ACHN (cell line): ENCODE measurements at regions not wholly inside any gene's neighbourhood (a gene's known extent, or its start where the extent isn't known, plus 50 kb on each side); places are given as distances from the start of the nearest gene placed in this dataset.
"Not testable (repeated sequence)": the region's sequence is repeated elsewhere in the genome, so short reads cannot be mapped to it uniquely, and the experiment has no call there.

Experiments
- DNase-seq: peaks from one replicate; pipeline ENCODE4 v3.0.0-alpha.2; 2015
- in situ Hi-C: cut with HindIII; loops from 2 replicates; pipeline ENCODE4 v1.10.0; 2017; ENCODE audit warnings: low sequenced_read_pairs, low pct_ligation_motif_present, low pct_unique_long_range_greater_than_20kb

DNA sequence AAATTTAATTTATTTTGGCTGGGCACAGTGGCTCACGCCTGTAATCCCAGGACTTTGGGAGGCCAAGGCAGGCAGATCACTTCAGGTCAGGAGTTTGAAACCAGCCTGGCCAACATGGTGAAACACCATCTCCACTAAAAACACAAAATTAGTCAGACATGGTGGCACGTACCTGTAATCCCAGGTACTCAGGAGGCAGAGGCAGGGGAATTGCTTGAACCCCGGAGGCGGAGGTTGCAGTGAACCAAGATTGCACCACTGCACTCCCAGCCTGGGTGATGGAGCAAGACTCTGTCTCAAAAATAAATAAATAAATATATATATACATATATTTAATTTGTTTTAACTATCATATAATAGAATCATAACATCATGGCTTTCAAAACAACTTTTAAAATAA, 482.1 kb upstream of the AUTS2 start:
- in situ Hi-C loops, DNase-seq: not testable (repeated sequence)

DNA sequence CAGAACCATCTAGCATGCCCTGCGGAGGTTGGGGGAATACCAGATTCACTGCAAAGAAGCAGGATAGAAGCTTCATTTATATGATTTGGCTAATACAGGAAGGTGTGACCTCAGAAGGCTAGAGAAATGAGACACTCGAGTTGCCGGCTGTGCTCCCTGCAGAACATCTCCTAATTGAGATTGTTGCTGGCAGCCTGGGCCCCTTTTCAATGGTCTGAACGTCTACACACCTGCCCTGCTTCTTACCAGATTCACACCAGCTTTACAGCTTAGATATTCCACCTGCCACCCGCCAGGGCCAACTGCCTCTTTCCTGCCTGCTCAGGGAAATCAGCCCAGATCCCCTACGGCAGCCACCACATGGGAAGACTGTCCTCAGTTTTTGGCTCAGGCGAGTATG, 475.3 kb upstream of the AUTS2 start:
- in situ Hi-C loops, result no loop called here
- DNase-seq, result no peak

DNA sequence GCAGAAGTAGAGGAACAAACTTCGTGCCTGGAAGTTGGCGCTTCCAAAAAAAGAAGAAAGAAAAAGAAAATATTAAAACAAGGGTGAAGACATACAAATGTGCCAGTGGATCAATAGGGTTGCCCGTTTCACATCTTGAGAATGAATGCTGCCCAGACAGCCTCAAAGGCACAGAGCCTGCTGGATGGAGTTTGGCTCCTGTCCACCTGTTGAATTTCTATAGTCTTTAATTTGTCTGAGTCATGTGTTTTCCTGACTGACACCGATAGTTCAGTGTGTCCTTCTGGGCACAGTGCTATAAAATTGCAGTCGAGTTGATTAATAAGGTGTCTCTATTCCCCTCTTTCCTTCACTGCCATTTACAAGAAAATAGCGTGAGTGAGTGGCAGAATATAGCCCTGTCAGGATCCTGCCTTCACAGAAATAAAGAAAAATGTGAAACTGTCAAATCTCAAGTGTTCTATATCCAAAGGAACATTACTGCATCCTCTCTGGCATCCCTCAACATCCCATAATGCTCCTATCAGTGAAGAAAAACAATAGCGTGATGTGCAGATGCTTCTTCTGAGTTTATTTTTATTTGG, 471.3 kb upstream of the AUTS2 start:
- in situ Hi-C loops, result no loop called here
- no peak for DNase-seq

DNA sequence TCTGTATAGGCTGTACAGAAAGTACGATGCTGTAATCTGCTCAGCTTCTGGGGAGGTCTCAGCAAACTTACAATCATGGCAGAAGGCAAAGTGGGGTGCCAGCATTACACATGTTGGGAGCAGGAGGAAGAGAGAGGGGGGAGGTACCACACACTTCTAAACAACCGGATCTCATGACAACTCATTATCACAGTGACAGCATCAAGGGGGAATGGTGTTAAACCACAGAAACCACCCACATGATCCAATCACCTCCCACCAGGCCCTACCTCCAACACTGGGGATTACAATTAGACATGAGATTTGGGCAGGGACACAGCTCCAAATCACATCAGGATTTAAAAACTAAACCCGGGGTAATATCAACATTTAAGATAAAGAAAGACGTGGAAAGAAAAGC, 468.8 kb upstream of the AUTS2 start:
- in situ Hi-C loops, result no loop called here
- DNase-seq, result no peak

DNA sequence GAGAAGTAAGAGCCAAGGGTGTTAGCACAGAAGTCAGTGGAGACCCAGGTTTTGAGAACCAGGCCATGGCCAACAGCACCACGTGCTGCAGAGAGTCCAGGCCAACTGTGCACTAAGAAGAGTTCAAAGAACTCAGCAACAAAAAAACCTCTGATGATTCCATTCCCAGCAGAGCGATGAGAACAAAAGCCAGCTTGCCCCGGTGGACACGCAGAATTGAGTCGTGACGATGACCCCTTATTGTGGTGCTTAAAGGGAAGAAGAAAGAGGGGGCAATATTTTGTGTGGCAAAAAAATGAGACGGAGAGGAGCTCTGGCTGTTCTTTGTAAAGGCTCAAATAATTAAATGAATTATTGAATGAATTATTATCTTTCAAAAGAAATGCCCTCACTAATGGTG, 468.3 kb upstream of the AUTS2 start:
- no peak for DNase-seq
- in situ Hi-C loops, result no loop called here

DNA sequence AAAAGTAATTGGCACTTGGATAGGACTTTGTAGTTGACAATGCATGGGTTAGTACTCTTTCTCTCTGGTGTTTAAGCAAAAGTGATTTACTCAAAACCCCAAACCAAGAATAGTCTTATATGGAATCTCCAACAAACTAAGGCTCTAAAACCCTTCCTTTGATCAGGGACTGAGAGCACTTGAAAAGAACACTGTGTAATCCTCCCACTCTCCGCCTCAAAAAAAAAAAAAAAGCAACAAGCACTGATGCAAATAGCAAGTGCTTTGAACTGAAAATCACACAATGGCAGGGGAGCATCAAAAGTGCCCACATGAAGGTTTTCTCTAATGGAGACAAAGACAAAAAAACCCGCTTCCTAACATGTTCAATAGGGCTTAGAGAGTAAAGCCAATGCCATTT, 467.9 kb upstream of the AUTS2 start:
- no peak for DNase-seq
- in situ Hi-C loops, result no loop called here

DNA sequence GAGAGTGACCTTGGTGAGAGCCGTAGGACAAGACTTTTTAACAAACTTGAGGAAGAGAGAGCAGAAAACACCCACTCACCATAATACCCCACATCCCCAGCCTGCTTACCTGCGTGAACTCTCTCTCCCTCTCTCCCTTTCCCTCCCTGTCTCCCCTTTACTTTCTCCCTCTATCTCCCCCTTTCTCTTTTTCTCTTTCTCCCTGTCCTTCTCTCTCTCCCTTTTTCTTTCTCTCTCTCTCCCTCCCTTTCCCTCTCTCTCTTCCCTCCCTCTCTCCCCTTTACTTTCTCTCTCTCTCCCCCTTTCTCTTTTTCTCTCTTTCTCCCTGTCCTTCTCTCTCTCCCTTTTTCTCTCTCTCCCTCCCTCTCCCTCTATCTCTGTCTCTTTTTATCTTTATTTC, 464.0 kb upstream of the AUTS2 start:
- in situ Hi-C loops, result no loop called here
- DNase-seq, result no peak

DNA sequence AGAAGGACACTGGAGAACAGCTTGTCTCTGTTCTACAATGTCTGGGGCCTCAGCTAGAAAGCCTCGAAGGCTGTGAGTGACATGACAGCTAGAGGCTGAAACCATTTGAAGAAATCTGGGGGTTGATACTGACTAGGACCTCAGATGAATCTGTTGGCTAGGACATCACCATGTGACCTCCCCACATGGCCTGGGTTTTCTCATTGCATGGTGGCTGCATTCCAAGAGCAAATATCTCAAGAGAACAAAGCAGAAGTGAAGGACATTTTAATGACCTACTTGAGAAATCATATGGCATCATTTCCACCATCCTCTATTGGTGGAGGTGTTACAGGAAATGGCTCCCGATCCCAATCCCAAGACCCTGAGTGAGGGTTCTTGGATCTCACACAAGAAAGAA, 450.6 kb upstream of the AUTS2 start:
- DNase-seq, result no peak
- in situ Hi-C loops, result no loop called here

DNA sequence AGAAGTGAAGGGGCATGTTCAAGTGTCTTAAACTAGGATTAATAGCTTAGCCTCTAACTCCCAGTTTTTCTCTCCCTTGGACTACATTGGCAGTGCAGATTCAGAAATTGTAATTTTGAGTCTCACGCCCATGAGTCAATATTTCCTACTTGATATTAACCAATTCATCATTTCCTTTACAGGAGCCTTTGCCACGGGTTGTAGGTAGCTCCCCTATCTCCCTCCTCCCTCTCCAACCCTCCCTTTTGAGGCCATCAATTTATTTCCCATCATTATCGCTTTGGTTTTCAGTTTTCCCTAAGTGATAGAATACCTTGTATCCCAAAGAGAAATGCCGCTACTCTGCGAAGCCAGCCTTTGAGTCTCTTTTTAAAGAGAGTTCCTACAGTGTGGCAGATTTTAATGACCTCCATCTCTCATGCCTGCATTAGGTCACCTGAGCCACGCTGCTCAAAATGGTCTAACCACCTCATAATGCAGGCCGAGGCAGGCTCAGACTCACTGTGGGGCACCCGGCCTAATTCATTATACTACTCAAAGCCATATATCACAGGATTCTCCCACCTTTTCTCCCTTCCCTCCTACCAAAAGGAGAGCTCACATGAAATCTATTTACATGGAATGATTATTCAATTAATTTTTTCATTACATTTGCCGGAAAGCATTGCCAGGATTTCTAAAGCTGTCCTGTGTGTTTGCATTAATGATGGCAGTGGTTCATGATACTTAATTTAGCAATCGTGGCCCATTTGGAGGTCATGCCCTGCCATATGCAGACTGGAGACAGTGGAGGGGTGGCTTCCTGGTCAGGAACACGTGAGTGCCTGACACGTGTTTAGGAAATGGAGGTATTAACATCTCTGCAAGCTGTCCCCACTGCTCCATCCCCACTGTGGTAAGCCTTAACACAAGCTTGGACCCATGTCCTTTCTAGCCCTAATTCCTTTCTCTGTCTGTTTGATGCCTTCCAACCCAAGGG, 448.2 kb upstream of the AUTS2 start:
- no peak for DNase-seq
- in situ Hi-C loops, result no loop called here

DNA sequence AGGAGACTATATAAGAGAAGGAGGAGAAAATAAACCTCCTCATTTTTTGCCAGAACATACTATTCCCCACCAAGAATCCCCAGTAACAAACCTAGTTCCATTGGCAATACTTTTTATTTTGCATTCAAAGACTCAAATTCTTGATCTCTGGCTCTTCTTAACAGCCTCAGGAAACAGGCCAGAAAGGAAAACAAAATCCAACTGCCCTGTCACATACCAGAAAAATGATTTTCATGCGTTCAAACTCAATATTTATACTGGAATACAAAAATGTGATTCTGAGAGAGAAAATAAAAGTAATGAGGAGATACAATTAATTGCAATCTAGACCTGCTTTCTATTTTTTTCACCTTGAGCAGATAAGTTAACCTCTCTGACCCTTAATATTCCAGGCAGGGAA, 435.9 kb upstream of the AUTS2 start:
- no peak for DNase-seq
- in situ Hi-C loops, result no loop called here

DNA sequence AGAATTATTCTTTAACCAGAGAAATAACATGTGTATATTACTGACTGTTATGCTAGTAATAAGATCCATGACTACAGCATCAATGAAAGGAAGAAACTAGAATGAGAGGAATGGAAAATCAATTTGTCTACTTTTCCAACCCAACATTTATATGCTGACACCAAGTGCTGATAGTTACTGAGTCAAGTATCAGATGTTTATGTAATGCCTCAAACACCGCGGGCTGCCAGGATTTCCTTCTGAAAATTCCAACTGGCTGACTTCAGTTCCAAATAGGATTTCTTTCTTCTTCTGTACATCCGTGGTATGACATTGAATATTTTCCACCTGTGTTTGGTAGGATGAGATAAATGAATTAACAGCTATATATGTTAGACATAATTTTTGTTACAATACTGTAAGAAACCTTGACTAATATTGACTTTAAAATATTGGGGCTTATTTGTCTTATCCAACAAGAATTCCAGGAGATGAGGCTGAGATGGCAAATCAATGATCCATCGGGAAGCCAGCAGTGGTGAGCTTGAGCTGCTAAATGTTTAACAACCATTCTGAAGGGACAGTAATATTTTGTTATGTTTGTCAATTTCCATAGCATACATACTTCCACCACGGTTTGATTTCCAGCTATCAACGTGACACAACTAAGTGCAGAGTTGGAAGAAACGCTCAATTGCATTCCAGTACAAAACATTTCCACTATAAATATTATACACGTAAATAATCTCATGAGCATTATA, 435.2 kb upstream of the AUTS2 start:
- in situ Hi-C loops, result no loop called here
- no peak for DNase-seq

DNA sequence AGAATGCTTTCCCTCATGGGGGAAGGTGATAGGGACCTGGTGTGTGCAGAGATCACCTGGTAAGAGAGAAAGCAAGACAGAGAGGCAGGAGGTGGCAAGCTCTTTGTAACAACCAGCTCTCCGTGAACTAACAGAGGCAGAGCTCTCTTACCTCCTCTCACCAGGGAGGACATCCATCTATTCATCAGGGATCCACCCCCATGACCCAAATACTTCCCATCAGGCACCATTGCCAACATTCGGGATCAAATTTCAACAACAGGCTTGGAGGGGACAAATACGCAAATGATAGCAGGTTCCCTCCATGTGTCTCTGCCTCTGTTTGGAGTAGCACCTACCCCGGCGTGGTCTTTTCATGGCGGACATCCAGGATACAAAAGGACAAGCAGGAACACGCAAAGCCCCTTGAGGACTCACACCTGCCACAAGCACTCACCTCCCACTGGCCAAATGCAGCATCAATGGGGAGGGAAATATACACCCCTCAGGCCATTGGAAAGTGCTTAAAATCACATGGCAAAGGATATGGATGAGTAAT, 431.2 kb upstream of the AUTS2 start:
- no peak for DNase-seq
- in situ Hi-C loops, result no loop called here

DNA sequence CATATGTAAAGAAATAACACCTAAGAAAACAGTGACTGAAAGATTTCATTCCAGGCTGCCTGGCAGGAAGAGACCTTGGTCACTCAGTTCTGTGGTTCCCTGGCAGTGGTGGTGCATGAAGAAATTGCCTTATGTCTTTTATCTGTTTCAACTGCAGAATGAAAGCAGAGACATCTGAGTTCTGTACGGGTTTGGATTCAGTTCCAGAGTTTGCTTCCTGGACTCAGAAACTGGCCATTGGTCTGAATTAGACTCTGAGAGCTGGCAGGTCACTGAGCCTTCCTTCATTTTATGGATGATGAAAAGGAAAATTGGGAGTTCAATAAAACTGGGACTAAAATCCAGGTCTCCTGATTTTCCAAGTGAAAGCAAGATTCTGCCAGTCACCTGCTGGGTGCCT, 428.9 kb upstream of the AUTS2 start:
- in situ Hi-C loops, result no loop called here
- DNase-seq, result no peak

DNA sequence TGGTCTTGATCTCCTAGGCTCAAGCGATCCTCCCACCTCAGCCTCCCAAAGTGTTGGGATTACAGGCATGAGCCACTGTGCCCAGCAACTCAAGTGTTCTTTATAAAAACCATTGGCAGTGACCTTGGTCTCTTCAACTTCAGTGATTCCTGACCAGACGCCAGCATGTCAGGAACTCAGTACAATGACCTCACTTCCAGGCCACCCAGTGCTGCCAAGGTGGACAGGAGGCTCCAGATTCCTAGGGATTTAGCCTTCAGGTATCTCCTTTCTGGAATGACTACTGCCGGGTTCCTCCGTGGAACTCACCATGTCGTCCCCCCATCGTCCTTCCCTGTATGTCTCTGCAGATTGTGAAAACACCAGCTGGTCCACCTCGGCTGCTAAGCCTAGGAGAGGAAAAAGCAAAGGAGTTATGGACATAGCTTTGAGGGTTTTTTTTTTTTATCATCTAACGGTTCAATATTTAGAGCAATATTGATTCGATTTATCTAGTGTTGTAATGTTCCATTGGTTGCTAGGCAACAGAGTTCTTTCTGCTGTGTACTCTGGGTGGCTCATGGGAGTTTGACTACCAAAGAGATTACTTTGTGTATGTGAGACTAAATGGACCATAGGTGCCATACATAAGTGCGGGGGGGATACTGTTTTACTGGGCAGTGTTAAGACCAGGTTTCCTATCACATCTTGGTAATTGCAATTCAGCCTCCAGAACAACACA, 425.8 kb upstream of the AUTS2 start:
- in situ Hi-C loops, result no loop called here
- no peak for DNase-seq

DNA sequence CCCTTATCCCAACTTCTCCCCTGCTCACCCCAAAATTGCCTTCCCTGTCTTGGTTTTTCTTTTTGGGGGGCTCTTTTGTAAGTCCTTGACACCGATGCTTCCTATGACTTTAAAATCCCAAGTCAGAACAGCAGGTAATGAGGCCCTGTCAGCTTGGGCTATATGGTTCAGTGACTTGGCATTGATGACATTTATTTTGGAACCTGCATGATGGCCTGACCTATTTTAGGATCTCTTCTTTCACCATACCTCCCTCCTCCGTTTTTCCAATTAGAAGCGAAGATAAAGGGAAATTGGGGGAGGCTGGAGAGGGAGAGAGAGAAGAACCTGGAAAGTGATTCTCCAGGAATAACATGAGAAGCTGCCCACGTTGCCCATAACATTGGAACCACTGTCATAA, 424.9 kb upstream of the AUTS2 start:
- in situ Hi-C loops, result no loop called here

DNA sequence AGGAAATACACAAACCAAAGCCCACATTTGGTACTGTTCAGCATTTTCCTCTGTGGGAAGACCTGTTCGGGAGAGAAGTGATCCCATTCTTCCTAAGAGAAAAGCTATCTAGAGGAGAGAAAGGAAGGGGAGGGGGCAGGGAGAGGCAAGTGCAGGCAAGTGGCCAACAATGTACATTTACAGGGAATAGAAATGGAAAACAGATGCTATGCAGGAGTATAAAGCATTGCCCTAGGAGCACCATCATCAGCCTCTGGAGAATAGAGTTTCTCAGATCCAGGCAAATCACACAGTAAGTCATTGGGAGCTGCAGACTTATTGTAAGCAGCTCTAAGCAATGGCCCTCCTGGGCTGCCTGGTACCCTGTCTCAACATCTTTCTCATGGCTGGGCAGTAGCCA, 424.4 kb upstream of the AUTS2 start:
- no peak for DNase-seq
- in situ Hi-C loops, result no loop called here

More for the DNA sequence above, 424.9 kb upstream of the AUTS2 start:
- no peak for DNase-seq

DNA sequence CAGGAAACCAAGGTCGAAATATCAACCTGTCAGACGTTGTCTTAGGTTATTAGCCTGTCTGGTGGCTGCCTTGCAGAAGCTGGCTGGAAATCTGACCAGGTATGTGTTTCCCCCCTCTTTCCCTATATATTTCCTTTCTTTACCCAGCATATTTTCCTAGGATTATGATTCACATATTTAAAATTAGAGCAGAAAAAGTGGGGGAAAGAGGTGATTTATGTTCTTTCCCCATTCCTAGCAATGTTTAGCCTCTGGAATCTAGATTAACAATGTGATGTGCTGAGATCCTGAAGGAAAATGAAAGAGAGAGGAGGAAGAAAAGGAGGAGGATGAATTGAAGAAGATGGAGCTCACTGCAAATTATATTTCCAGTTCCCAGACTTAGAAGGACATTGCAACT, 421.4 kb upstream of the AUTS2 start:
- DNase-seq, result no peak
- in situ Hi-C loops, result no loop called here

DNA sequence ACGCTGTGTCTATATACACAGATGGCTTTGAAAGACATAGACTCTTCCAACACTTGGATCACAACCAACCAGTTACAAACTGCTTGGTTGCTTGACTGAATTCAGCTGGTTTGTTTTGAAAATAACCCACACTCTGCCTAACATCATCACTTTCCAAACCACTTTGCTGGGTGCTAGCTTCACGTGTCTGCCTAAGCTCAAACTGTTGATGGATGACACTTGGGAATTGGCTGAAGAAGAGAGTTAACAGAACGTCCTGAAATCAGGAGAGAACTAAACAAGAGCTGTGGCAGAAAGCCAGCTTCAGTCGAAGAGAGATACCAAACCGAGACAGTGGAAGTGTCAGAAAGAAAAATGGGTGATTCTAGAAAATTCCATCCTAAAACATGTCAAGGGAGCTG, 420.8 kb upstream of the AUTS2 start:
- no peak for DNase-seq
- in situ Hi-C loops, result no loop called here
